Liver (tissue), 3 donors: ENCODE measurements at regions not wholly inside any gene's neighbourhood (a gene's known extent, or its start where the extent isn't known, plus 50 kb on each side); places are given as distances from the start of the nearest gene placed in this dataset.

Source experiments
- TAF1 ChIP-seq: conservative IDR thresholded peaks from 2 replicates; pipeline ENCODE4 v1.6.1; 2016; ENCODE audit warnings: antibody characterized with exemption, mild to moderate bottlenecking
- TF ChIP-seq, protein P1 (sequence below): IDR thresholded peaks from 2 replicates; pipeline ENCODE4 v1.6.1; 2016; ENCODE audit warnings: antibody characterized with exemption
- TF ChIP-seq, protein P2 (sequence below): fragments of 150-350 bp; IDR thresholded peaks from 2 replicates; pipeline ENCODE4 v1.5.1; 2017; ENCODE audit warnings: improper control_type of control experiment, low read depth, low read length; ENCODE audit not compliant: missing input control
- donor health status: healthy.
- donor health status: healthy.

GRCh38 chr17:63024201-63024600 lies 58.2 kb downstream of the TANC2 start:
- TF ChIP-seq, protein P1, sequence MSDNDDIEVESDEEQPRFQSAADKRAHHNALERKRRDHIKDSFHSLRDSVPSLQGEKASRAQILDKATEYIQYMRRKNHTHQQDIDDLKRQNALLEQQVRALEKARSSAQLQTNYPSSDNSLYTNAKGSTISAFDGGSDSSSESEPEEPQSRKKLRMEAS = no peak
- TF ChIP-seq, protein P2, sequence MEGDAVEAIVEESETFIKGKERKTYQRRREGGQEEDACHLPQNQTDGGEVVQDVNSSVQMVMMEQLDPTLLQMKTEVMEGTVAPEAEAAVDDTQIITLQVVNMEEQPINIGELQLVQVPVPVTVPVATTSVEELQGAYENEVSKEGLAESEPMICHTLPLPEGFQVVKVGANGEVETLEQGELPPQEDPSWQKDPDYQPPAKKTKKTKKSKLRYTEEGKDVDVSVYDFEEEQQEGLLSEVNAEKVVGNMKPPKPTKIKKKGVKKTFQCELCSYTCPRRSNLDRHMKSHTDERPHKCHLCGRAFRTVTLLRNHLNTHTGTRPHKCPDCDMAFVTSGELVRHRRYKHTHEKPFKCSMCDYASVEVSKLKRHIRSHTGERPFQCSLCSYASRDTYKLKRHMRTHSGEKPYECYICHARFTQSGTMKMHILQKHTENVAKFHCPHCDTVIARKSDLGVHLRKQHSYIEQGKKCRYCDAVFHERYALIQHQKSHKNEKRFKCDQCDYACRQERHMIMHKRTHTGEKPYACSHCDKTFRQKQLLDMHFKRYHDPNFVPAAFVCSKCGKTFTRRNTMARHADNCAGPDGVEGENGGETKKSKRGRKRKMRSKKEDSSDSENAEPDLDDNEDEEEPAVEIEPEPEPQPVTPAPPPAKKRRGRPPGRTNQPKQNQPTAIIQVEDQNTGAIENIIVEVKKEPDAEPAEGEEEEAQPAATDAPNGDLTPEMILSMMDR = no peak
- TF ChIP-seq TAF1 = no peak
